Iris pigment epithelial cell (primary cell): ENCODE measurements at regions not wholly inside any gene's neighbourhood (a gene's known extent, or its start where the extent isn't known, plus 50 kb on each side); places are given as distances from the start of the nearest gene placed in this dataset.
A peak's percentile ranks its signal among the peaks of the same experiment; 100 is the strongest.

ENCODE experiments used
- DNase-seq: peaks from one replicate; pipeline ENCODE4 v3.0.0-alpha.2; 2011; ENCODE audit warnings: low read depth

GRCh38 chr7:40923626-40924025 lies 779.3 kb downstream of the INHBA start:
- DNase-seq: no peak

DNA sequence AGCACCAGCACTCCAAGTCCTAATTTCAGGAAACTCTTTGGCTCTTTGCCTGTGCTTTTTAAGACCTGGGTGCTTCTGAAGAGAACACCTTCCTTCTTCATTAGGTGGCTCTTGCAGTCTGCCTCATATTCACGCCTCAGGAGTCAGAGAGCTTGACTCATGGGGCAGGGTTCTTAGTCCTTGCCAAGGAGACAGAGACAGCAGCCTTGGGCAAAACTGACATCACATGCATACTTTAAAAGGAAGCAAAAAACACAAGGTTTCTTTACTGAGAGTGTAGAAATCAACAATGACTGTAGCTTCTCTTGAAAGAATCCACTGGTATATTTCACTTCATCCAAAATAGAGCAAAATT lies 780.6 kb downstream of the INHBA start:
- peak; percentile 84 for DNase-seq

DNA sequence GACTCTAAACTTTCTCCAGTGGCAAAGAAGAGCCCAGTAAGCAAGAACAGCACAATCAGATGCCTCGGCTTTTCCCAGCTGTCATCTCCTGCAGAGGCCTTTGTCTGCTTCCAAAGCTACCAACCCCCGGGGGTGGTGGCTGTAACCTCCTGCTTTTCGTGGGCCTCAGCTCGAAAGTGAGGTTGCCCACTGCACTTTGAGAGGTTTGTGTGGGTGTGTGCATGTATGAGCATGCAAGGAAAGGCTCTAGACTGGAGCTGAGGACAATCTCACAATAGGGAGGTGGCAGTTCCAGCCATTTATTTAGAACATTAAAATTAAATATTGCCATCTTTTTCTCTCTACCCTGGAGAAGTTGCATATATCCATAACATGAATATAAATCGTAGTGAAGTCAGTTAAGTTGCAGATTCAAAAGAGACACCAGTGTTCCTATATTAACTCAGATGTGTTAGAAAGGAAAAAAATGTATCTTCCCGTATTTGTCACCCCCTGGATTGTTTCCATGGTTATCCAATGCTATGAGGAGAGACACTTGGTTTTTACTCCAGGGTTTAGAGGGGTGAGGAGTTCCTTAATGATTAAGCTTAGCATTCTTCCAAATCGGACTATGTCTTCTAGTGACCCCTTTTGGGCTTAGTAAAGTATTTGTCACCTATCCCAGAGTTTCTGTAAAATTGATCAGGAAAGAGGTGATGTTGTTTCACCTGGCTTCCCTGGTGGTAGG lies 781.1 kb downstream of the INHBA start:
- DNase-seq: no peak

- DNase-seq: peak; percentile 88
These were observed 784.0 kb downstream of the SUGCT start for GRCh38 chr7:40918701-40919271.

DNA sequence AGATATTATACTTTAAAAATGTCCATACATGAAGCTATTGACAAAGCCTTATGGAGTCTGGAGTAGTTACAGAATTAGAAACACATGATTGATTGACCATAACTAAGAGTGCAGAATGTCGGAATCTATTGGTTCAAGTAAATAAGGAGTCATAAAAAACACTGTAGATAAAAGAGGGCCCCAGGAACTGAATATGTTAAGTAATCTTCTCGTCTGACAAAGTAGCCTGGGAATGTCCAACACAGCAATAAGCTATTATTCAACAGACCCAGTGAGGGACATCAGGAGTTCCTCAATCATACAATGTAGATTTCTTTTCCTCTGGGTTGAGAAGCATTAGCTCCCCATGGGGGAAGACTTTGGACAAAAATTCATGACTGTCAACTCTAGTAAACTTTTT lies 782.0 kb downstream of the SUGCT start:
- DNase-seq: peak; percentile 66

DNA sequence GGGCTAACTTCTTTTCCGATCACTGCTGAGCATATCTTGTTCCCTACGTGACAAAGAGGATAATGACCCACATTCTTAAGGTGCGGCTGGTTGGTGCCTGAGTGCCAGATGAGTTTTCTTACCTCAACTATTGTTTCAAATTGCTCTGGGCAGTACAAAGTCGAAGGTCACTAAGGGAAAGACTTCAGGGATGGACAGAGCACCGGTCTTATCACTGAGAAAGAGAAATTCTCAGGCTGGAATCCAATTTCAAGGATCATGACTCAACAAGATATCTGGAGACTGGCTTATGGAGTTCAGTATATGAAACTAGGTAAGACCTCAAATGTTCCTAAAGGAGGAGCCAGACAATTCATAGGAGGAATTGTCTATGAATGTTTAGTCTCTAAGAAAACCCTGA lies 780.3 kb downstream of the SUGCT start:
- DNase-seq: peak; percentile 67
